Epidermal melanocyte (primary cell): ENCODE measurements at regions not wholly inside any gene's neighbourhood (a gene's known extent, or its start where the extent isn't known, plus 50 kb on each side); places are given as distances from the start of the nearest gene placed in this dataset.
A peak's percentile ranks its signal among the peaks of the same experiment; 100 is the strongest.

Experiments
- DNase-seq: peaks from one replicate; pipeline ENCODE4 v3.0.0; 2011; ENCODE audit warnings: low spot score; ENCODE audit not compliant: insufficient read length

DNA sequence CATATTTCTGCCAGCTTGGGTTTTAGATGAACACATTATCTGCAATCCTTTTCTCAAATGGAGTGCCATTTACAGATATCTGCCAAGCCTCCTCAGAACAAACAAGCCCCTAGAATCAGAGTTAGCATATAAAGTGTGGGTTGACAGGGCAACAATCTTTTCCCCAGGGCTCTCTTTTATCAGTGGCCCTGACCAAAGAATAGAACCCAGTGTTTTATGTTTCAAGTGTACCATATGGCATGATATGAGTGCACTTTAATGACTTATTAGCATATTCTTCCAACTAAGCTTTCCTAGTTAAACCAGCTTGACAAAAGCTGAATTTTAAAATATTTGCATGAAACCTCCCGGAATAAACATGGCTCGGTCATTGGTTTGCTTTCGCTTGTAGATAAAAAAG, 57.3 kb downstream of the EVX1 start:
- DNase-seq, result no peak

DNA sequence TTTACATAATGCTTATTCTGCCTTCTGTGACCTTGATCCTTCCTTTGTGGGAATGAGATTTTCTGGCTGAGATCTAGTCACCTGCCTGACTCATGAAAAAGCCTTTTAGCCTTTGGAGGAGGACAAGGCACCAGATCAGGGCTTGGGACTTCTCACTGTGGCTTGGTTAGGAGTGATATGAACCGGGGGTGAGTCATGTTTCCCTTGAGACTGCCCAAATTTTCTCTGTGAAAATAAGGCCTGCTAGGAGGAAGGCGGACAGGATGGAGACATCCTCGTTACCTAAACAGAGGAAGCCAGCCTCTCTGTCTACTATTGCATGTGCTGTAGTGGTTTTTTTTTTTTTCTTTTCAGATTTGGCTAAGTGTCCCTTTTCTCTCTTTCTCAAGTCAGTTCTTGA, 57.8 kb downstream of the EVX1 start:
- DNase-seq, result no peak

DNA sequence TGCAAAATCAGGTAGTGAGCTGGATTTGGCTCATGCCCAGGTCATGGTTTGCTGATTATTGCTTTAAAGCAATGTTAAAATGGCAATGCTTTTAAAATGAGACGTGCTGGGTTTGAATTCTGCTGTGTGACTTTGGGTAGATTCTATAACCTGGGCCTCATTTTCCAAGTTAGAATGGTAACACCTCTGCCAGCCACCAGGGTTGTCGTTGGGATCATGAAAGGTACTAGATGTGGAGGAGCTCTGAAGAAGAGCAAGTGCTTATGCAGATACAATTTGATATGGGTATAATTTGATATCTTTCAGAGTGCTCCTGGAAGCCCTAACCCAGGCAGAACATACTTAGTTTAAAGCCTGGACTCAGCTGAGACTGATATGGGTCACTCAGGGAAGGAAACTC, 60.0 kb downstream of the EVX1 start:
- no peak for DNase-seq

DNA sequence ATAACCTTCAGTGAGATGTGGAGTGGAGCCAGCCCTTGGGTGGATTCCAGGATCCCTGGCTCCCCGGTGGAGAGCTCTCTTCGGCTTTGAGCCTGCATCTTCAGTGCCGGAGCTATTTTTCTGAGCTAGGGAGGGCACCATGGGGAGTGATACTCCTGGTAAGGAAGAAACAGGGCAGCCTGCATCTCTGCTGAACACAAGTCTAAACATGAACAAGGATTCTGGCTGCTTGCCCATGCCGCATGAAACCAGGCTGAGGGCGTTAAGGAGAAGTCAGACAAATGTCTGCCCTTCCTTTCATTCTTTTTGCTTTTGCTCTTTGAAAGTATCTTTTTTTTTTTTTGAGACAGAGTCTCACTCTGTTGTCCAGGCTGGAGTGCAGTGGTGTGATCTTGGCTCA, 60.4 kb downstream of the EVX1 start:
- no peak for DNase-seq

DNA sequence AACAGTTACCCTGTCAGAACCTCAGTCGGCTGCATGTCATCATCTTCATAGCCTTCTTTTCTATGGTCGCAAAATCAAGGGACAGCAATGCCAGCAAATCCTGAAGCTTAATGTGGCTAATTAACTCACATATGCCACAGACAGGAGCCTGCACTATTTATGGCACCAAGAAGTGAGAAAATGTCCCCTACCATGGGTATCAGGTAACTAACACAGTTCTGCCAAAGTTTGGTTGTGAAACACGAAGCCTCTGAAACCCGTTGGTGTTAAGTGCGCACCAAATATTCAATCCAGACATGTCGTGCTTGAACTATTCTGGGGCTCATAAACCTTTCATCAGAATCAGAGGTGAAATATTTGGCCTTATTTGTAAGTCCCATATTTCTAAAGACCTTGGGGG, 63.3 kb downstream of the EVX1 start:
- DNase-seq, result no peak

DNA sequence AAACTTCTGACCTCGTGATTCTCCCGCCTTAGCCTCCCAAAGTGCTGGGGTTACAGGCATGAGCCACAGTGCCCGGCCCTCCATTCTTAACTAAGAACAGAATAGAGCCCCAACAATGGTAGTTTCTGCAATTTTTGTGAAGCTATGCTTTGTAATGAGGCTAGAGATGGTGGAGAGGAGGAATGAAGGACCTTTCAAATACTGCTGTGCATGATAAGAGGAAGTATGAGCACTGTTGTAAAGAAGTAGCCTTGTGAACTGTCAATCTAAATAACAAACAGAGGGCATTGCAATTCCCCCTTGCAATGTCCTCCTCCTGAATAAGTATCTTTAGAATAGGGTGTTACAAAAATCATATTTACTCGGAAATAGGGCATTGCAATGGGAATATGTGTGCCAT, 70.2 kb downstream of the EVX1 start:
- DNase-seq, result no peak

DNA sequence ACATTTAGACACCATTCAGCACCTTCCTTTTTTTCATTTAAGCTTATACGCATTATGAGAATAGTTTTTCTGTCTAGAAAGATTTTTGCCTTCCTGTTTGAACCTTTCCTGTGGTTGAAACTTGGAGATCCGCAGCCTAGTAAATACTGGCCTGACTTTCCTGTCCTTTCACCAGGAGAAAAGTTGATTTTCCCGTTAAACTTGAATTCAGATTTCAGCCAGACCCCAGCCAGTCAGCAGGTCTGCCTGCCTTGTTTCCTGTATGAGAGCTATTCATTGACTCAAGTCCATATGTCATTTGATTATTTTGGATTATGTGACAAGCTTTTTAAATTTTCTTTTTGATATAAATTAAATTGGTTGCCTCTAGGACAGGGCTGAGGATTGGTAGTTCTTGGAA, 71.5 kb downstream of the EVX1 start:
- DNase-seq, result no peak

DNA sequence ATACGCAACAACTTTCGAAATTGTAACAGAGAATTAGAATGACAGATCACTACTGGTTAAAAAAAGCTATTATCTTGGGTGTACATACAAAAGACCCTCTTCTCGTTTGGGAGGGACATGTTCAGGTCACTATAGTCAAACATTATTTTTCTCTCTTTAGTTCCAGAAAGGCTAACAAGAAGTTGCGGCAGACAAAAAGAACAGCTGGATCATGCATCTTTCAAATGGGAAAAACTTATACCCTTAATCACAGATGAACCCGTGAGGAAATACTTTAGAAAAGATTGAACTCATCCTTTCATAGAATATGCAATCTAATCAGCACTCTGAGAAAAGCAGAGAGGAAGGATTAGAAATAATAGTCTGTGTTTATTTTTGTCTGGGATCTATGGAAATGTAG, 72.5 kb downstream of the EVX1 start:
- no peak for DNase-seq

DNA sequence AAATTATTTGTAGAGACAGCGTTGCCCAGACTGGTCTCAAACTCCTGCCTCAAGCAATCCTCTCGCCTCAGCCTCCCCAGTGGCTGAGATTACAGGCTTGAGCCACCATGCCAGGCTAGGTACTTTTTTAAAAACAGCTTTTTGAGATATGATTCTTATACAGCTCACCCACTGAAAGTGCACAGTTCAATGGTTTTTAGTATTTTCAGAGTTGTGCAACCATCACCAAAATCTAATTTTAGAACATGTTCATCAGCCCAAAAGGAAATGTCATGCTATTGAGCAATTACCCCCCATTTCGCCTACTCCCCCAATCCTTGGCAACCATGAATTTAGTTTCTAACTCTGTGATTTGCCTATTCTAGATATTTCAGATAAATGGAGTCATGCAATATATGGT, 73.7 kb downstream of the EVX1 start:
- no peak for DNase-seq

DNA sequence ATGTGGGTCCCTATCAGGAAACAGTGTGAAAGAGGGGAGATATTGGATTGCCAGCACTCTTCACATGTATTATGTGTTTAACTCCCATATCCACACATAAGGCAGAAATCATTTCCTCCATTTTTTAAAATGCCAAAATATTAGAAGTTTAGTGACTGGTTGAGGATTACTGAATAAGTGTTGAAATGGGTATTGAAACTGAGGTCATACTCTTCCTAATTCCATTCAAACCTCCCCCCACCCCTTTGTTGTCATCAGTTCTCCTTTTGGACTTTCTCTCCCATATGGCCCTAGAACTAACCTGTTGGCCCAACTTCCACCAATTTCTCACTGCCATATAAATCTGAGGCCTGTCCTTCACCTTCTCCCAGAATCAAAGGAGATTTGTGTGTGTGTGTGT, 81.6 kb downstream of the EVX1 start:
- no peak for DNase-seq

DNA sequence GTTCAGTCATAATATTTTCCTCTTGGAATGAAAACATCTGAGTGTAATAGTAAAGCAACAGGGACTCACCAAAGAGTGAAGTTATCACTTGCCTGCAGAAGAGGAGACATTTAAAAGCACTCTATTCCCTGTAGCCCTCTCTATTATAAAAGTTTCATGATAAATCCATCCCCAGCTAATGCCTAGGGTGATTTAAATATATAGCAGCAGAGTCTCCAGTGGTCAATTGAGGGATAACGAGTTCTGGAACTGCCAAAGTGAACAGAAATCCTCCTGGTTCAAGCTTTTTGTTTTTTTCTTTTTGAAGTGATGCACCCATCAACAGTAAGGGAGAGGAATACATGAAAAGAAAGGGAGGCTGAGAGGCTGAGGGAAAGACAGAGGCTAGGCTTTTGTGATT, 87.3 kb downstream of the EVX1 start:
- DNase-seq, result no peak

DNA sequence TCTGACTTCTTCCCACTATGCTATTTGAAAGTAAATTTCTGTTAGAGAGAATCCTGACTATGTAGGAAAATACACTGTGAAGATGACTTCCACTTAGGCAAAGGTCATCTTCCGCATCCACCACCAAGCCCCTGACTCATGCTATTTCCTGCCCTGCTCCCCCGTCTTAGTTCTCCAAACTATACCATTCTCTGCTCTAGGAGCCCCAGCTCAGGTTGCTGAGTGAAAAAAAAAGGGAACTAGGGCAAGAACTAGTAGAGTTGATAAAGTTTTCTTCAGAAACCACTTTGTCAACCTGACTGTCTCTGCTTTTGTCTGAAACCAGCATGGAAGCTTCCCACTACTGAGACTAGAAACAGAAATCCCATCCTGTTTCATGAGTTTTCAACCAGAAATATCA, 96.9 kb downstream of the EVX1 start:
- no peak for DNase-seq

DNA sequence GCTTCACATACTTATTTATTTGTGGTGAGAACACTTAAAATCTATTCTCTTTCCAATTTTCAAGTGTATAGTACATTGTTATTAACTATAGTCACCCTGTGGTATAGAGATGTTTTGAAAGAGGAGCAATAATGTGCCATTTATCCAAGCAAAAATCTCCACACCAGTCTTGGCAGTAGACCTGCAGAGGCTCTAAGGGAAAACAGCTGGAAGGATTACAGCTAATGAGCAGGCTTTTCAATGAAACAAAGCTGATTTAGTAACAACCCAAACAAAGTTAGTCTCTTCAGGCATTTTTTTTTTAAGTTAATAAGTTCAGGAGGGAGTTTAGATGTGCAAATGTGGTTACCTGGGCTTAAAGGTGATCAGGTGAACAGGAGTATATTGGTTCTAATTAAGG, 101.9 kb downstream of the EVX1 start:
- no peak for DNase-seq

DNA sequence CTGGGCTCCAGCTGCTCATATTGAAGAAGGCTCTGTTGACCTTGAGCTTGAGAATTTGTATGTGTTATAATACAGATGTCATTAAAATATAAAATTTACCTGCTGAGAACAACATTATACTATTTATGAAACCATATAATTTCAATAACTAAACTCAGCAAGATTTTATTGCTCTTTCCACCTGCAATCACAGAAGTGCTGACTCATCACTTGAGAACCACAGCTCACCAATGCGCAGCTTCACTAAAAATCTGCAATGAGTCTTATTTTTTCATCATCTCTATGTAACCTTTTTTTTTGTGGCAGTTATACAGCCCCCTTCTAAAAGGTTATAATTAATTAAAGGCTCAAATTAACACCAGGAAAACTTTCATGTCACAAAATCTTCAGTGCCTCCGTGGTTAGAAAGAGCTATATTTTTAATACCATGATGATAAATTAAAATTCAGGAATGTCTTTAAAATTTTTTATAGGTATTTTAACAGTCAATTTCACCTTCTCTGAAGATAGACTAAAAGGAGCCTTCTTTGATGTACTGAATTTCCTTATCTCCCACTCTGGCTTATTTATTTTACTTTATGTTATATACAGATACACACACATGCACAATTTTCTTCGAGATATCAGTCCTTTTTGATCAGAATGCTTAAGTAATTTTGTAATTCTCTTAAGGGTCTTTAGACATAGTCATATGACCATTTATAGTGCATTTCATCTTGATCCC, 102.7 kb downstream of the EVX1 start:
- DNase-seq, result no peak

DNA sequence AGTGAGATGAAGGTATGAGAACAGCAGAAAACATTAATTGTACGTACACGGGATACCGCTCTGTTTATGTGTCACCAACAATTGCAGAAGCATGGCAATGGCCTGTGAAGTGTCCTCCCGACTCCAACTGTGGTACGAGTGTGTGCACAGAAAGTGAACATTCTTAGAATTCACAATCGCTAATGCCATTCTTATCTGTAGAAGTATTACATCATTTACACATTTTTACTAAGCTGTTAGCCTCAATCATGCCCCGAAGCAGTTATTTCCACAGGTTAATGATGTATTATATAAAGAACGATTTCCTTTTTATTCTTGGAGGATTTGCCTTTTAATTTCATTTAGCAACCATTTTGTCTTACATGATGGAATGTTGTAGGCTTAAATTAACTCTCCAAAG, 103.4 kb downstream of the EVX1 start:
- no peak for DNase-seq

DNA sequence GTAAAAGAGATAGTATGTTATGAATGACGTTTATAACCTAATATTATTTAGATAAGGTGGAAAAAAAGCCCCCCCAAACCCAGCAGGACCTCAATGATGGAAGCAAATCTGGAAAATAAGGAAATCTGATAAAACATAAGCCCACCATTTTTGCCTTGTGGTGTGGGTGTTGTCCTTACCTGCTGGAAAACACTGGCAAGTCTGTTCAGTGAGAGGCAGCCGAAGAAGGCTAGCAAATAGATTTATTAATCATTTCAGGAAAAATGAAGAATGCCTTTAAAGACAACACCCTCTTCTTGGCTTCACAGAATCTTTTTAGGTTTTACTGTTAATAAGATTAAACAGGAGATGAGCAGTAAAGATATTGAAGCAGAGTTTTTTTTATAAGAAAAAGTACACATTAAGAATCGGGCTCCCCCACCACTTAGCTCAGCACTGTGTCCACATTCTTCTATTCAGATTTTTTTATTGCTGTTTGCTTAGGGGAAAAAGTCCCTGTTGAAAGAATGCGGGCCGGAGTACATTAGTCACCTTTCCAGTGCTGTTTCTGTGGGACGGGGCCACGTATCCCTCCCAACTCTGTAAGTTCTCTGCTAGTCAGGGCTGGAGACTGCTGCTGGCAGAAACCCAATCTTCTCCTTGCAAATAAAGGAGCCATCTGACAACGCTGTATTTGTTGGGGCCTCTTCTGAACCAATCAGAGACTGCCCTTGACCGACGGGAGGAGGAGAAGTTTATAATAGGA, 104.1 kb downstream of the EVX1 start:
- DNase-seq, result peak; percentile 56

DNA sequence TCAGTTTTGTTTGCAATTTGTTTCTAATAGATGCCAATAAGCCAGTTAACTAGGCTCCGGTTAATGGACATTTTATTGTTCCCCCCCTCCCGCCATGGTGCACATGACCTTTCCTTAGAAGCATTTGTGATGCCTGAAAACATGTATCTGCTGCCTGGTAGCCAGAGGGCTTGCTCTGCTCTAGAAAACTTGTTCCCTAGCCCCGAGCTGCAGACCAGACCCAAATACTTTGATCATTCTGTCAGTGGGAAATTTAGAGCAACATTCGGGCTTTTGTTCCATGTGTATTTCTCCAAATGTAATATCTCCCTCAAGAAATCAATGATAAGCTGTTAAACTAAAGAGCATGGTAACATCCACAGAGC, 104.7 kb downstream of the EVX1 start:
- no peak for DNase-seq

DNA sequence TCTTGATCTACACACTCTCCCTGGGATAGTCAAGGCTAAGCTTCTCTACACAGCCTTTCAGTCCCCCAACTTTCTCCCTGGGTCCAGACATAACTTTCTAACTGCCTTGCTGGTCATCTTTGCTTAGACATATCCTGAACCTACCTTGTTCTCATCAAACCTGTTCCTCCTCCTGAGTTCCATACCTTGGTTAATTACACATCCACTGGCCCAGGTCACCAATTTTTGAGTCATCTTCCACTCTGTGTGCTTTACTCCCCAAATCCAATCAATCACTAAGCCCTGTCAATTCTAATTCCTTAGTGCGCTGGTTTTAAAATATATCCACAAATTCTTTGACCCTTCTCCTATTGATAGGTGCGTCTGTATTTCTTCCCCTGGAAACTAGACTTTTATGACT, 107.0 kb downstream of the EVX1 start:
- DNase-seq, result no peak

DNA sequence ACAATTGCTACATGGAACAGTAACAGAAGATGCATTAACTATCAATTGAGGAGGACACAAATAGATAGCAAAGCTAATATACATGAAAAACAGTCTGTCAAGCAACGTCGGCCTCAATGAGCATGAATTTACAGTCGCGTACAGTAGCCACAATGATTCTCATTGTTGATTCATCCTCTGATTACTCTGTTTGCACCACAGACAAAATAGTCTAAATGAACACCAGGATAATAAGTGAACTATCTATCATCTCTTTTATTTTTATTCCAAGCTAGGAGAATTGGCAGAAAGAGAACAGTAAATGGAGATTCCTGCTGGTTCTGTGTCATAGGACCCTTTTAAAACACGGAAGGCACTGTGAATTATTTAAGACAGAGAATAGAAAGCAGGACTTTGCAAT, 108.5 kb downstream of the EVX1 start:
- DNase-seq, result peak; percentile 36

DNA sequence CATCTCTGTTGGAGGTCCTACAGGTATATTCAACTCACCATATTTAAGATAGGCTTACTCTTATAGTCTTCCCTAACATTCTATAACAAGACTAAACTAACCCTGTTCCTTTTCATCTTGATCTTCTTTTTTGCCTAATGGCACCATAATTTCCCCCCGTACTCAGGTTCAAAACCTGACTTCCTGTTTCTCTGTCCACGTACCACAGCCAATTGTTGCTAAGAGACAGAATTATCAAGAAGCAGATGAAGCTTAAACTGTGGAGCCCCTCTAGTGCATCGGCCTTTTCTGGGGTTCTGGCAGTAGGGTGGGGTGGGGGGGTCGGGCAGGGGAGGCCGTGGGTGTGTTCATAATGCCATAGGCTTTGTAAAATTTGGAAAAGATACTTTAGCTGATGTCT, 109.2 kb downstream of the EVX1 start:
- no peak for DNase-seq

DNA sequence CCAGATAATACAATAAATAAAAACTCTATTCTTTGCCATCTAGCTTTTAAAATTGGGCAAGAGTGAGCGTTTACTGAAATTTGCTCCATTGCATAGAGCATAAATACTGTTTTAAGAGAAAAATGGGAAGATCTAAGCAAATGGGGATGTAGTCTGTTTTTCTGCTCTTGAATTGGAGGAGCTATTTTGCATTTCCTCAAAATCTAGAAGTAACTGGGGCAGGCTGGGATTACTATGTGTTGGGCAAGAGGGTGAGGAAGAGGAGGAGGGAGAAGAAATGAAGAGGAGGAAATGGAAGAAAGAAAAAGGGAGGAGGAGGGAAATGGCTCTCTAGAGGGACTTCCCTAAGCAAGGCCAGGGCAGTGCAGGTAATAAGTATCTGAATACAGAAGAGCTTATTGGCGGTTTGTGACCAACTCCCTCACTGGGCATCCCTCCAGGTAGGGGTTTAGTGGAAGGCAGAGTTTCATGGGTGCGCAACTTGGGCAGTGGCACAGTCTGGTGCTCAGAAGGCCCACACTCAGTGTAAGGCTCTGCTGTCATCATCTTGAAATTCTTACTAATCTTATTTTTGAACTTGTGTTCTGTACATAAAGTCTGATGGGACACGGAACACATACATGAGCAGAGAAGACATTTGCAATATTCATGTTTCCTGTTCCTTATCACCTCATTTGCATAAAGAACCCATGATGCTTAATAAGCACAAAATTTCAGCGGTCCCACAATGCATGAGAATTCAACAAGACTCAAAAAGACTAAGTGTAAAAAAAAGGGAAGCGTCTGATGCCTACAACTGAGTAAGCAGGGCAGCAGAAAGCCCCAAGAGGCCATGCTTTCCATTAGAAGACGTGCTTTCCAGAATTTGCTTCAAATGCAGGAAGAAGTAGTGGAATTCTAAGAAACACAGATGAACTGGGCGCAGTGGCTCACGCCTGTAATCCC, 116.9 kb downstream of the EVX1 start:
- no peak for DNase-seq

DNA sequence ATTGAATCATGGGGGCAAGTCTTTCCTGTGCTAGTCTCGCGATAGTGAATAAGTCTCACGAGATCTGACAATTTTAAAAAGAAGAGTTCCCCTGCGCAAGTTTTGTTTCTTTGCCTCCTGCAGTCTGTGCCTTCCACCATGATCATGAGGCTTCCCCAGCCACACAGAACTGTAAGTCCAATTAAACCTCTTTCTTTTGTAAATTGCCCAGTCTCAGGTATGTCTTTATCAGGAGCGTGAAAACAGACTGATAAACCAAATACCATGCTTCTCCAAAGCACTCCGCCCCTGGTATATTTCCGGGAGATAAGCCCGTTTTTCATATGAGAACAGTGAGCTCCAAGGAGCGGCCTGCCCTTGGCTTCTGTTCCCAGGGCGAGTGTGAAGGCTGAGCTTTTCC, 118.9 kb downstream of the EVX1 start:
- no peak for DNase-seq
